Erythroblast (primary cell): ENCODE measurements at regions not wholly inside any gene's neighbourhood (a gene's known extent, or its start where the extent isn't known, plus 50 kb on each side); places are given as distances from the start of the nearest gene placed in this dataset.

Source experiments
- GATA1 ChIP-seq: IDR thresholded peaks from 2 replicates; pipeline ENCODE4 v1.6.1; 2011; ENCODE audit warnings: low read depth, mild to moderate bottlenecking, control low read depth, low read length, moderate library complexity
- POLR2A ChIP-seq: IDR thresholded peaks from 2 replicates; pipeline ENCODE4 v1.6.1; 2011; ENCODE audit warnings: mild to moderate bottlenecking, low read length

GRCh38 chr11:30719371-30719770, 133.2 kb upstream of the MPPED2 start:
- TF ChIP-seq POLR2A (no peak), GATA1 (no peak)
